Activated B cell treated with CpG ODN at 0.5 μM for 24 hours (primary cell): ENCODE measurements at regions not wholly inside any gene's neighbourhood (a gene's known extent, or its start where the extent isn't known, plus 50 kb on each side); places are given as distances from the start of the nearest gene placed in this dataset.

Experiments used
- ATAC-seq: fragments of 200-7000 bp; cut with Tn5 transposase; one replicate; pipeline ENCODE4 v1.10.0; 2021; ENCODE audit warnings: low read depth, mild to moderate bottlenecking, moderate library complexity
- CTCF ChIA-PET: fragments of 350-600 bp; sonication (Branson Sonifier 250); formaldehyde crosslinking; loops from one replicate; lab custom pipeline; 2021; ENCODE audit warnings: antibody characterized with exemption; lab: Charles Lee
- POLR2A ChIA-PET: fragments of 350-600 bp; sonication (Branson Sonifier 250); formaldehyde crosslinking; loops from one replicate; lab custom pipeline; 2021; ENCODE audit warnings: antibody characterized with exemption; lab: Charles Lee
- DNase-seq: peaks from one replicate; pipeline ENCODE4 v3.0.0; 2022
- H3K27ac Mint-ChIP-seq: one replicate; pipeline ENCODE4 v1.8.0; 2020; ENCODE audit warnings: mixed read lengths
- H3K27me3 Mint-ChIP-seq: one replicate; pipeline ENCODE4 v1.8.0; 2021; ENCODE audit warnings: mixed read lengths
- H3K36me3 Mint-ChIP-seq: one replicate; pipeline ENCODE4 v1.8.0; 2021; ENCODE audit warnings: low read depth, mixed read lengths
- H3K4me1 Mint-ChIP-seq: one replicate; pipeline ENCODE4 v1.8.0; 2021; ENCODE audit warnings: mixed read lengths
- H3K4me3 Mint-ChIP-seq: one replicate; pipeline ENCODE4 v1.8.0; 2020; ENCODE audit warnings: mild to moderate bottlenecking, mixed read lengths
- H3K9me3 Mint-ChIP-seq: one replicate; pipeline ENCODE4 v1.8.0; 2020; ENCODE audit warnings: mixed read lengths
- CTCF ChIP-seq: fragments of 200-600 bp; IDR thresholded peaks from one replicate; pipeline ENCODE4 v1.8.0; 2022; ENCODE audit warnings: antibody characterized with exemption, mild to moderate bottlenecking
- intact Hi-C: fragments of 100-400 bp; cut with micrococcal nuclease; formaldehyde crosslinking; loops from one replicate; pipeline ENCODE4 v1.15.1; 2024

- intact Hi-C loops = loop anchor here (5.0 kb wide), 1 partner anchor 161 kb away; no protein-coding TSS in a partner anchor
- ATAC-seq (no peak), DNase-seq (no peak)
- POLR2A ChIA-PET = no interaction called here
- Mint-ChIP-seq H3K4me1 (peaks cover 2% of the 10 kb centered on the region), H3K27me3 (no peaks in the 10 kb centered on the region), H3K4me3 (no peak overlapping the region), H3K9me3 (no peaks in the 10 kb centered on the region), H3K36me3 (no peaks in the 10 kb centered on the region), H3K27ac (no peak overlapping the region)
- CTCF ChIA-PET = interaction anchor here (0.9 to 2.7 kb wide), 6 partner anchors 9 to 686 kb away, joined by 3 to 13 read pairs (median 6); no protein-coding TSS in a partner anchor
- no peak for TF ChIP-seq CTCF
Observed at GRCh38 chr2:176813156-176813555, 399.4 kb upstream of the HNRNPA3 start.

GRCh38 chr2:176813621-176814049 is 399.0 kb upstream of the HNRNPA3 start:
- Mint-ChIP-seq H3K4me3 (no peak overlapping the region), H3K27me3 (peaks cover 3% of the 10 kb centered on the region), H3K9me3 (no peaks in the 10 kb centered on the region), H3K4me1 (peaks cover 2% of the 10 kb centered on the region), H3K27ac (no peak overlapping the region), H3K36me3 (no peaks in the 10 kb centered on the region)
- DNase-seq = no peak
- no peak for TF ChIP-seq CTCF
- no peak for ATAC-seq
- ChIA-PET CTCF (interaction anchor here (0.6 to 2.7 kb wide), 7 partner anchors 8 to 687 kb away, joined by 3 to 13 read pairs (median 4); no protein-coding TSS in a partner anchor), POLR2A (no interaction called here)
- intact Hi-C loops = loop anchor here (1.0 to 5.0 kb wide), 3 partner anchors 161 to 686 kb away; no protein-coding TSS in a partner anchor

- POLR2A ChIA-PET = no interaction called here
- Mint-ChIP-seq H3K4me1 (peaks cover 2% of the 10 kb centered on the region), H3K9me3 (no peaks in the 10 kb centered on the region), H3K27ac (no peak overlapping the region), H3K27me3 (peaks cover 3% of the 10 kb centered on the region), H3K4me3 (no peak overlapping the region), H3K36me3 (no peaks in the 10 kb centered on the region)
- CTCF ChIA-PET = interaction anchor here (0.6 to 2.7 kb wide), 10 partner anchors 8 to 1124 kb away, joined by 3 to 13 read pairs (median 4); no protein-coding TSS in a partner anchor
- ATAC-seq (no peak), DNase-seq (no peak)
- no peak for TF ChIP-seq CTCF
- intact Hi-C loops = loop anchor here (1.0 to 5.0 kb wide), 3 partner anchors 162 to 687 kb away; no protein-coding TSS in a partner anchor
Observed at GRCh38 chr2:176814274-176814673, 398.3 kb upstream of the HNRNPA3 start.

GRCh38 chr2:176814740-176815367 is 397.7 kb upstream of the HNRNPA3 start:
- Mint-ChIP-seq H3K36me3 (no peaks in the 10 kb centered on the region), H3K4me1 (peaks cover 2% of the 10 kb centered on the region), H3K27ac (no peak overlapping the region), H3K9me3 (no peaks in the 10 kb centered on the region), H3K4me3 (no peak overlapping the region), H3K27me3 (peaks cover 3% of the 10 kb centered on the region)
- no peak for ATAC-seq
- CTCF ChIA-PET = interaction anchor here (0.6 to 2.7 kb wide), 7 partner anchors 11 to 1125 kb away, joined by 3 to 13 read pairs (median 4); no protein-coding TSS in a partner anchor
- POLR2A ChIA-PET = no interaction called here
- peak; percentile 30 for TF ChIP-seq CTCF
- intact Hi-C loops = loop anchor here (1.0 to 5.0 kb wide), 3 partner anchors 163 to 688 kb away; no protein-coding TSS in a partner anchor
- DNase-seq = no peak

- H3K27me3 Mint-ChIP-seq = peaks cover 3% of the 10 kb centered on the region
- no peak for DNase-seq
- ChIA-PET CTCF (interaction anchor here (1.1 kb wide), 1 partner anchor 690 kb away, joined by 3 read pairs; no protein-coding TSS in a partner anchor), POLR2A (no interaction called here)
- no peaks in the 10 kb centered on the region for H3K9me3 Mint-ChIP-seq
- no peak for ATAC-seq
- H3K27ac Mint-ChIP-seq = no peak overlapping the region
- H3K36me3 Mint-ChIP-seq = no peaks in the 10 kb centered on the region
- TF ChIP-seq CTCF = no peak
- no peak overlapping the region for H3K4me3 Mint-ChIP-seq
- peaks cover 2% of the 10 kb centered on the region for H3K4me1 Mint-ChIP-seq
- intact Hi-C loops = no loop called here
Observed at GRCh38 chr2:176817061-176817565, 395.5 kb upstream of the HNRNPA3 start.
